HG02970 (cell line): ENCODE measurements at regions not wholly inside any gene's neighbourhood (a gene's known extent, or its start where the extent isn't known, plus 50 kb on each side); places are given as distances from the start of the nearest gene placed in this dataset.

Experiments used
- ATAC-seq: cut with Tn5 transposase; IDR thresholded peaks from one replicate; pipeline ENCODE4 v1.9.1; 2021; ENCODE audit warnings: mild to moderate bottlenecking, moderate library complexity, moderate number of reproducible peaks; ENCODE audit not compliant: unreplicated experiment, low FRiP score

DNA sequence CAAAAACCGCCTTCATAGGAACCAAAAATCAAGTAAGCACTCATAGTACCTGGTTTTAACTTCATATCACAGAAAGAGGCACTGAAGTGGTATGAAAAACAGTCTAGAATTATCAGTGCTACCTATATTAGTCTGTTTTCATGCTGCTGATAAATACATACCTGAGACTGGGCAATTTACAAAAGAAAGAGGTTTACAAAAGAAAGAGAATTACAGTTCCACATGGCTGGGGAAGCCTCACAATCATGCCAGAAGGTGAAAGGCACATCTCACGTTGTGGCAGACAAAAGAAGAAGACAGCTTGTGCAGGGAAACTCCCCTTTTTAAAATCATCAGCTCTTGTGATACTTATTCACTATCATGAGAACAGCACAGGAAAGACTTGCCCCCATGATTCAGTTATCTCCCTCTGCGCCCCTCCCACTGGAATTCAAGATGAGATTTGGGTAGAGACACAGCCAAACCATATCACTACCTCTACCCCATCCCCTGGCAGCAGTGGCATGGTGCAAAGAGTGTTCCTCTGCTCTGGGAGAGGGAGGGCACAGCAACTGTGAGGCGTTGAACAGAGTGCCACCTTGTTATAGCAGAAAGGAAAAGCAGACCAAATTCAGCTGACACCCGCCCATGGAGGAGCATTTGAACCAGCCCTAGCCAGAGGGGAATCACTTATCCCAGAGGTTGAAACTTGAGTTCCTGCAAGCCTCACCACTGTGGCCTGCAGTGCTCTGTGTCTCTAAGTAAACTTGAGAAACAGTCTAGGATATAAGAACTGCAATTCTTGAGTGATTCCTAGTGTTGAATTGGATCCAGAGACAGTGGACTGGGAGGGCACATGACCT, 61.9 kb upstream of the PTPRZ1 start:
- ATAC-seq, result no peak

DNA sequence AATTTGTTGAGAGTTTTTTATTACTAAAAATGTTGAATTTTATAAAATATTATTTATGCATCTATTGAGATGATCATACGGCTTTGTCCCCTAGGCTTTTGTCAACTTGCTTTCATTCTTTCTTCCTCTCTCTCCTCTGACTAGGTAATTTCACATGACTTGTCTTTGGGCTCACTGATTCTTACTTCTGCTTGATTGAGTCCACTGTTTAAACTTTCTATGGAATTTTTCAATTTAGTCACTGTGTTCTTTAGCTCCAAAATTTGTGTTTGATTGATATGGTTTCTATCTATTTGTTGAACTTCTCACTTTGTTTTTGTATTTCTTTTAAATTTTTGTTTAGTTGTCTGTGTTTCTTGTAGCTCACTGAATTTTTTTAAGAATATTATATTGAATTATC, 65.9 kb upstream of the PTPRZ1 start:
- no peak for ATAC-seq

DNA sequence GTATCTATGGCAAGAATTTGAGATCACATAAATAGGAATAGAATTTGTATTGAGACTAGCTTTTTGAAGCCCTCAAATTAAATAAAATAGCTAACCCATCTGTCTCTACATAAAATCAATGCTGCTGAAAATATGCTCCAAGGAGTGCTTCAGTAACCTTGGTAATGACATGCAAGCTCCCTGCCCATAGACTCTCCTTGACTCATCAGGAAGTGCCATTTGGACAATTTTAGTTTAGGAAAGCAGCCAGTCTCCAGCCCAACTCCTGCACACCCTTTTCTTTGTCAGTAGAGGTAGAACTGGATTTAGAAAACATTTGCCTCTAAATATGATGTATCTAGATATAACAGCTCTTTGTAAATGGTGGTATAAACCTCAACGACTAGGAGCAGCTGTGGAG, 69.9 kb upstream of the PTPRZ1 start:
- no peak for ATAC-seq

DNA sequence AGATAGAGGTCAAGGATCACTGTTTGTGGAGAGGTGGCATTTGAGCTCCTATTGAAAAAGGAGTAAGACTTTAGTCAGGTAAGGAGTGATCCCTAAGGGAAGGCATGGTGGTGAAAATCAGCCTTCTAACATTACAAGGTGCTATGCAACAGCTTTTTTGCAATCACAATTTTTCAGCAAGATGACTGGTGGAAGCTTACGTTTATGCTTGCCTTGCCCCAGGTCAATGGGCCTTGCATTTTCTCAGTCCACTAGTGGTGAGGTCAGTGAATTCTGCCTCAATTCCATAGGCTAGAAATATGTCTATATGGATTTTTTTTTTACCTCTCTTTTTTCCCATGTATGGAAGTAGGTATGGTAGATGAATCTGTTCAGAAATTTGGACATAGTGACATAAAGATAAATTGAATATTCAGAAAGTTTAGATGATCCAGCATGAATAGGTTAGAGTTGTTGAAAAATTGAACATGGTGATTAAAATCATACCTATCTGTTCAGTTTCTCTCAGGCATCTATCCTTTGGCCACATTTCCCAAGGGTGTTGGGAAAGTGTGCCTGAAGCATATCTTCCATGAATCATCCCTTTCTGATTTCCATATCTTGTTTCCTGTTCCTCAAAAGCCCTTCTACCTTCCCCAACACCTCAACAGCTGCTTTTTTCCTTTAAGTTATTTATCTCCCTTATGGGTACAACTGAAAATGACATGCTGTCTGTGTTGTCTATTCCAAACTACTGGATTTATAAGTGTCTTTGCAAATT, 71.9 kb upstream of the PTPRZ1 start:
- no peak for ATAC-seq

DNA sequence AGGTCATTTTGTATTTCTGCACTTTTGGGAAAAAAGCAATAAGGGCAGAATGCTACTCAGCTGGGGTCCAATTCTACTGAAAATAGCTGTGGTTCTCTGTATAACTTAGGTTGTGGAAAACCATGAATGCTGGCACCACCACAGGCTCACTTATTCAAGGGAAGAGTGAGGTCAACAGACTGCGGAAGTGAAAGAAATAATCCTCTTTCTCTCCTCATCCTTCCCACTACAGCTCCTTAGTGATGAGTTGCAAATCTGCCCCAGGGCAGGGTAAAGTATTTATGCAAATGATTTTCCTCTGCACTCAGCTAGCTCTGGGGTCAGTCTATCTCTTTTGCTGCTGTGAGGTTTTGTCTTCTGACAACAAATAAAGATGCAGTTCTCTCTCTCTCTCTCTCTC, 74.1 kb upstream of the PTPRZ1 start:
- no peak for ATAC-seq

DNA sequence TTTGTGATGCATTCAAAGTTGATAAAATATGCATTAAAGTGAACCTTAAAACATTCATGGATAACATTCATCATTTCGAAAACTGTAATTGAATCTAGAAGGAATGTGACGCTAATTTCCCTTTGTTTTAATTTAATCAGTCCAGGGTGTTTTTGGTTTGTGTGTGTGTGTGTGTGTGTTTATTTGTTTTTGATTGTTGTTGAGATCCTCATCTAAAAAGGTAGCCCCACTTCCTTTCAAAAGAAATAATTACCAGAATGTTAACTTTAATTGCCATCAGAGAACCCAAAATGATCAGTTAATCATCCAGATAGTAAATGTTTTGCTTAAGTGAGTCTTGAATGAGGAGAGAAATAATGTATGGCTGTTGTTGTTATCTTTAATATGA, 74.5 kb upstream of the PTPRZ1 start:
- no peak for ATAC-seq

DNA sequence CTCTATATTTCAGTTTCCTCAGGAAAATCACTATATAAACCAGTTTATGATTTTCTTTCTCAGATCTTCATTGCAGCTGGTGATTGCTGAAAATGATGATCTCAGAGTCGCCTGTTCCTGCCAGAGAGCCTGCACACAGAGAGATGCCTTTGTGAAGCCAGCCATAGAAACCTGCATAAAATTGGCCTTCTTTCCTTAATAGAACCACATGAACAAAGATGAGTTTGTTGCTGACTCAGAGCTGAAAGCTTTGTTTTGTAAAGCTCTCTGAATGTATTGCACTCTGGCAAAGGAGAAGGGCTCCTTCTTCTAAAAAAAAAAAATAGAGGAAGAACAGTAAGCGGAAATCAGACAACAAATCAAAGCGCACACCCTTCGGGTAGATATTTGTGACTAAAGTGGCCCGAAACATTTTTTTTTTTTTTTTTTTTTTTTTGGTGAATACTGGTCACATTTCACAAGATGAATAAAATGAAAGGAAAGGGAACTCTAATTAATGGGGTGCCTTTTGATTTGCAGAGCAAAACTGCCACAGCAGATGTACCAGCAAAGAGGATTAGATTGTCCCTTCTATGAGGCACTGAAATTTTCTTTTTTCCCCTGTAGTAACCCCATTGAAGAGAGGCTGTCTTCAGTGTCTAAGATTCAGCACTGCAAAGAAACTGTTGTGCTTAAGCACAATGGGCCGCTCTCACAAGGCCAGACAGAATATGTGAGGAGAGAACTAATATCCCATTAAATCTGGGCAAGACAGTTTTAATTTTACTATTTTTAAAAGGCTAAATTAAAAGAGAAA, 75.1 kb upstream of the PTPRZ1 start:
- no peak for ATAC-seq

DNA sequence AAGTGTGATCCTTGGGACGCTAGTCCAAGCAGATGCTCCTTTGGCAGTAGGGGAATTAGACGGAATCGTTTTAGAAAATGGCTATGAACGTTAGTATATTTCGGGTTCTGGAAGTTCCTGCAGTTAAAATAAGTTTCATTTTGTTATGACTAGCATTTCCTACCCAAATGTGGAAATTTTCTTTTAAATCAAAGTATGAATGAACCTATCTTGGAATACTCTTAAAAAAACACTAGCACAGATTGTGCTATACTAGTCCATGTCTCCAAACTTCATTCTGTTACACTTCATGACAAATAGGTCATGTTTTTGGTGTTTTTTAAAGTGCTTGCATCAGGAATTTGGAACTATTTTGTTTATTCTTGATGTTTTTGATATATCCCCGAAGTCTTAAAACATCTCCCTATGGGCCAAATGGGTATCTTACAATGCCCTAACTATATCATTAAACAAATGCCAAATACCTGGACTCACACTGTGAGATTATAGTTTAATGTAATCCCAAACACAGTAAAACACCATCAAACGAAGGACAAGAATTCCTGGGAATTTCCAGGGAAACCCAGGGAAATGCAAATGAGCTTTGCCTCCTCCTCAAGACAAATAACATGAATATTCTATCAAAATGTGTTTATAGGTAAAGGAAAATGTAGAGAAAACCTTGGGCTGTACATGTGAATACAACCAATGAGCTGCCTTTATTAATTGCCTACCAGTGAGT, 75.9 kb upstream of the PTPRZ1 start:
- no peak for ATAC-seq

DNA sequence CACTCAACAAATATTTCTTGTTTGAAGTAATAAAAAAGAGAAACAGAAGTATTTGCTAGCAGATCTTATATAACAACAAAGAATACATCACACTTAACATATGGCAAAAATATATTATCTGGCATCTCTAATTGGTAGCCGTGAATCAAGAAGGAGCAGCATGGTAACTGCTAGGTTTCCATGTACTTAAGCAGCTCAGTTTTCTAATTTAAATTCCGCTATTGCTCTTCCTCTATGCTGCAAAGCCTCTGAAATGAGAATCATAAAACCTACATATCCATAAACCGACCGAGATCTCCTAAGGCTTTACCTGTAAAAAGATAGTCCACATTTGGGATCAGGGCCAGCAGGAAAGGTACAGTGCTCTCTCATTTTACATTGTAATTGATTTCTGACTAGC, 76.6 kb upstream of the PTPRZ1 start:
- ATAC-seq, result no peak

DNA sequence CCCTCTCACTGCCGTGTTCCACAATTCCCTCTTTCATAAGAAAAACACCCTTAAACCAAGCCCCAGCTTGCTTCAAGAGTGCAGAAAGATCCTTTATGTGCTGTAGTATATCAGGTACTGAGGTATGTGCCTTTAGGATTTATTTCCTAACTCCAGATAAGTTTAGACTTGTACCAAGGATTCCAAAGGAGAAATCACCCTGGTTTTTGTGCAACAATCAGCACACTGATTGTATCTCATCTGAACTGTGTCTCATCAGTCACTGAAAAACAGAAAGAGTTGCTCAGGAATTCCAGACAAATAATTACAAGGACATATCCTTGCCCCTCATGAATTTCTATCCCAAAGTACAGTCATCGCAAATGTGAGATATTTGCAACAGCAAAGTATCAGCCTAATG, 77.2 kb upstream of the PTPRZ1 start:
- ATAC-seq, result no peak

DNA sequence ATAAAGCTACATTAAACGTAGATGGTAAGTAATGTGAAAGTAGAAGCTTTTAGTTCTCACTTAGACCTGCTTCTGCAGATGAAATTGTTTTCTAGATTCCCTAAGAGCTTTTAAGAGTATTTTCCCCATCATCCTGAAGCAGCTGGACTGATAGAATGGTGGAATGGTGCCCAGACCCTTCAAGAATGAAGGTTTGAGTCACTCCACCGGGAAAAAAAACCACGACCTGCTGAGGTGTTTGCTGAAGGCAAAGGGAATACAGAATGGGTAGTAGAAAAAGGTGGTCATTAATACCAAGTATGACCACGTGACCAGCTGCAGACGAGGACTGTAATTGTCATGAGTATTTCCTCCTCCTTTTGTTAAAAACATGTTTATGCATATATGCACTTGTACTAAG, 79.2 kb upstream of the PTPRZ1 start:
- ATAC-seq, result no peak

DNA sequence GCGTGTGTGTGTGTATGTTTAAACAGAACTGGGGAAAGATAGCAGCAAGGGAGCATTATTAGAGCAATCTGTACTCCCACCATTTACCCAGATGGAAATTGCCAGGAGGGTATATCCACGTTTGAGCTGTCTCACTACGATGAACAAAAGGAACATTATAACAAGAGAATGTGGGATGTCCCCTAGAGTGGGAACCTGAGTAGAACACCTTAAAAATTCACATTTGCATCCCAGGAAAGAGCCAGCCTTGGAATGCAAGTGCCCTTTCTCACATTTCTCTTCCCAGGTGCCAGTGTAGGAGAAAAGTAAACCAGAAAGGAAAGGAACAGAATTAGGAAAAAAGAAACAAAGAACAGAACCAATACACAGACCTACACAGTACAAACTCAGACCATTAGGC, 95.3 kb upstream of the PTPRZ1 start:
- ATAC-seq, result no peak

DNA sequence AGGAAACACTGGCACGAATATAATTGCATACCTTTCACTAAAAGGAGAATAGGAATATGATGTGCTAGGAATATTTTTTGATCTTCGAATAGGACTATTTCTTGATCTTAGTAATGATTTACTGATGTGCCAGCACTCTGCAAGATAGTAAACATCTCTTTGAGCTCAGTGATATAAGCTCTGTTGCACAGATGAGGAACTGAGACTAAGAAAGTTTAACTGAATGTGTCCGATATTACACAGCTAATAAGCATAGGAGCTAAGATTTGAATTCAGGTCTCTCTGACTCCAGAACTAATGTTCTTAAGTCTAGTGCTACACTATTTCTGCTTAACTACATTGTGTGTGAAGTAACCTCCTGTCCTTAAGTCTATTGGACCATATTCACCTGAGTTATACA, 98.4 kb upstream of the PTPRZ1 start:
- ATAC-seq, result no peak

DNA sequence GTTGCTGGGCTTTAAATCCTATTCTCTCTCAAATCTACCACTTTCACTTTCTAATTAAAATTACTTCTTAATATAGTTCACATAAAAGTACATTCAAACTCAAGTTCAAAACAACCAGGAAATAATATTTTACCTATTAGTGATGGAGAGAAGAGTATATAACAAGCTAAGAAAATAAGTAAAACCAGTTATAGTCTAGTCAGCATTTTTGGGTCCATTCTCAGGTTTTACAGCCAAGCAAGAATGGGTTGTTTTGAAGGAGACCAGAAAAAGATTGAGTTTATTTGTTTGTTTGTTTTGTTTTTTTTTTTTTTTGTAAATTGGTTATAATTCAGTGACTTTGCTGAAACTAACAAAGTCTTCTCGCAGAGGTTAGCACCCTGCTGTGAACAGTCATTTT, 106.3 kb upstream of the PTPRZ1 start:
- no peak for ATAC-seq

DNA sequence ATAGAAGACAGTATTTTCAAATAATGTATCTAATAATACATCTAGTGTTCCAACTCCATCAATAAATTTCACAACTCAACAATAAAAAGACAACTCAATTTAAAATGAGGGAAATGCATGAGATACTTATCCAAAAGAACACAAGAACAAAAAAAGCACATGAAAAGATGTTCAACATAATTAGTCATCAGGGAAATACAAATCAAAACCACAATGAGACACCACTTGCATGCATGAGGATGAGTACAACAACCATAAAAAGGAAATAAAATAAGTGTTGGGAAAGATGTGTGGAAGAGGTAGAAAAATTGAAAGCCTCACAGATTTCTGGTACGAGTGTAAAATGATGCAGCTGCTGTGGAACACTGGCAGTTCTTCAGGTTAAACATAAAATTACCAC, 111.6 kb upstream of the PTPRZ1 start:
- no peak for ATAC-seq

DNA sequence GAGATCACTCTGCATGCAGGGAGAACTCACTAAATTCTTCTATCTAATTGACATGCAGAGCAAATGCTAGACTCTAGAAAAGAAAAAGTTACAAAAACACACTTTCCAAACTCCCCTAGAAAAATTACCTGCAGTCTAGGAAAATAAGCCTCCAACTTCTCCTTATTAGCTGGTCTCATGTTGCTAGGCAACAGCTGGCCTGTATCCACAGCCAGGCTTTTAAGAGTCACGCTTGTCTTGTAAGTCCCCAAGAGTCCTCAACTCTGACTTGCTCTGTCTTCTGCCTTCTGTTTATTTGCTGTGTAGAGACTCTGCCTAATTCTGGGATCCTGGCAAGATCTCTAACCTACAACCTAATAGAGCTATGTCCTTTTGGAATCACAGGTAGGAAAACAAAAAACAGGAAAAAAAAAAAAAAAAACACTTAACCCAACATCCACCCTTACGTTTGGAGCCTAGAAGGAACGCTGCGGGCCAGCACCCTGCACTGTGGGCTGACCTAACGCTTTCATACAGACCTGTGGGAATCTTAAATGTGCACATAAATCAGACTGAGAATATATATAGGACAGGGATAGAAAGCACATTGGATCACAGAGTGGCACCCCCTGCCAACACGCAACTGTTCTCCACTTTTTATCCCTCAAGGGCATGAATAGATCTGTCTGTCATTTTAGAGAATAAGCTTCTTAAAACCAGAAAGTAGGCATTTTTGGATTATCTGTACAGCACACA, 117.0 kb upstream of the PTPRZ1 start:
- no peak for ATAC-seq

DNA sequence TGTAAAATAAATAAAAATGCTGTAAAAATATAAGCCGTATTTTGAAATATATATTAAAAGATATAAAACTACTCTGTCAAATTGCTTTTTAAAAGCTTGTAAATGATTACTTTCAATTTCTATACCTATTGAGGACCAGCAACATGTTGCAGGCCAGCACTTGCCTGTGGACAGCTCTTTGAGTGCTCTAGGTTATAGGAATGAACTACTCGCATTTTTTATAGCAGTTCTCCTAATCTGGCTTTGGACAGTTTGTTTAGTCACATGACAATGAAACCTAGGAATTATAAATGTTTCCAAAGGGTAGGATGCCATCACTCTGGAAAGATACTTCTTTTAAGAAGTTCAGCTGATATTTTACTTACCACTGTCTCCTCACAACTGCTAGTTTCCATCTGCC, 117.7 kb upstream of the PTPRZ1 start:
- ATAC-seq, result no peak

DNA sequence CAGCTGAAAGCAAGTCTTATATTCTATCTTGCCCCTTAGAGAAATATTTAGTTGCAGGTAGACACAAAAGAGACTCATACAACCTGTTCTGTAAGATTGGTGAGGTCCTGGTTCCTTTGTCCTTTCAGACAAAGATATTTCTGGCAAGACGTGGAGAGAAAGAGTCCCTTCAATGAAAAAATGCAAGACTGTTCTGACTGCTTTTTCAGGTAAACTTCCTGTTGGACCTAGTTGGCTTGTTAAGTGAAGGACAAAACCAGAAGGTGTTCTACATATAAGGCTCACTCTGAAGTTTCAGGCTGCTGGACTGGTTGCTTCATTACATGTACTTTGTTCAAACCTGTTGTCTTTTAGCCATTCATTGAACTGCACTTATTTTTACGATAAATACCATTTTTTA, 119.0 kb upstream of the PTPRZ1 start:
- ATAC-seq, result no peak

DNA sequence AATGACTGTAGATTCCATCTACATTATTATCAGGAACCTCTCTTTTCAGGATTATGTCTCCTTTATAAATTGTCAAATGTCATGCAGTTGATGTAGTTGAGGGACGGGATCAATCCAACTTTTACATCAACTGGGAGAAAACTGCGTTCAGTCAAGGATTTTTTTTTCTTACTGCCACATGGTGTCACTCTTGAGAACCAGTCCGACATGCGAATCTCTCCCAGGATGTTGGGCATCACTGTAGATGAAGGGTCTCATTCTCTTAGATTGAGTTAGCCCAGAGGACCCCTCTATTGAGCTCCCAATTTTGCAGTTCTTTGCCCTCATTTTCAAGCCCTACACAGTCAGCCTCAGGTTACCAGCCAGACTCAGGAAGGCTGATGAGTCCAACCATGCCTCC, 120.3 kb upstream of the PTPRZ1 start:
- no peak for ATAC-seq

DNA sequence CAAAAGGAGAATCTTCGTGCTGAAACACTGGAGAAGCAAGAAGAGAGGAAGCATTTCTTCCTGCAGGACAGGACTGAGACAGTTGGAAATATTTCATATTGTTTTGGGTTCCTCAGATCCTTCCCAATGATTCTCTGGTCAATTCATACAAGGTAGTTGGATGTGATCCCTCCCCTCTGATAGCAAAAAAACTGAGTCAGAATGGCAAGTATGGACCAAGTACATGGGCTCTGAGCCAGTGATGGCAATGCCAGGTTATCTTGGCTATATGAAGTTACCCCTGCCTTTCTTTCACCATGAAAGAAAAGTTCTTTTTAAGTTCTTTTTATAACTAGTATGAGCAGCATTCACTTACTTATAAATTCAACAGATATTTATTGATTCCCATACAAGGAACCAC, 124.4 kb upstream of the PTPRZ1 start:
- ATAC-seq, result no peak
